GM18511 (cell line): ENCODE measurements at regions not wholly inside any gene's neighbourhood (a gene's known extent, or its start where the extent isn't known, plus 50 kb on each side); places are given as distances from the start of the nearest gene placed in this dataset.

Source experiments
- ATAC-seq: cut with Tn5 transposase; IDR thresholded peaks from one replicate; pipeline ENCODE4 v1.9.1; 2021; ENCODE audit warnings: mild to moderate bottlenecking, moderate library complexity; ENCODE audit not compliant: unreplicated experiment

DNA sequence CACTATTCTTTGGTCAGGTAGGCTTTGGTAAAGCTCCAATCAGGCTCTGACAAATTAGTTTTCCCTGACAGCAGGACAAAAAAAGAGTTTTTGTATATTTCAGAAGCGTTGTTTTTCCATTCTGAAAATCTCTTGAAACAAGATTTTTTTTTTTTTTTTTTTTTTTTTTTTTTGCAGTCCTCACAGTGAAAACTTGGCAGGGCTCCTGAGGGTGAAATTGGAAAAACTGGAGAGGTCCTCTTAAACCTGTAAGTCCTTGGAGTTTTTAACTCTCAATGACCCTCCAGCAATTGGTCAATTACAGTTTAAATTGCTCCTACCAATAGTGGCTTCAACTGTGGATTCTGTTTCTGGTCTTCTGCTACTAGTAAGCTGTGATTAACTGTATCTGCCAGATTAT lies 244.5 kb upstream of the PKDCC start:
- no peak for ATAC-seq

DNA sequence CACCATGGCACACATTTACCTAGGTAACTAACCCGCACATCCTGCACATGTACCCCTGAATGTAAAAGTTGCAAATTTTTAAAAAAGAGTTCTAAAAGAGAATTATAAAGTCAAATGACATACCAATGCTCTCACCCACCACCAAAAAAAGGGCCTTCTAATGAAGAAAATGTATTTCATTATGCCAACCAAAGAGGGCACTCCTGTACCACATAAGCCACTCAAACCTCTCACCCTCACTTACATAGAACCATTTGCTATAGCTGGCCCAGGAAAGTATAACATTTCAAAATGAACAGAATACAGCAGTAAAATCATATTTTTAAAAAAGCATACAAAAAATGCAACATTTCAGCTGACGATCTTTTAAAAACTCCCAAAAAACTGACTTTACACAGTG lies 241.5 kb upstream of the PKDCC start:
- ATAC-seq: no peak

DNA sequence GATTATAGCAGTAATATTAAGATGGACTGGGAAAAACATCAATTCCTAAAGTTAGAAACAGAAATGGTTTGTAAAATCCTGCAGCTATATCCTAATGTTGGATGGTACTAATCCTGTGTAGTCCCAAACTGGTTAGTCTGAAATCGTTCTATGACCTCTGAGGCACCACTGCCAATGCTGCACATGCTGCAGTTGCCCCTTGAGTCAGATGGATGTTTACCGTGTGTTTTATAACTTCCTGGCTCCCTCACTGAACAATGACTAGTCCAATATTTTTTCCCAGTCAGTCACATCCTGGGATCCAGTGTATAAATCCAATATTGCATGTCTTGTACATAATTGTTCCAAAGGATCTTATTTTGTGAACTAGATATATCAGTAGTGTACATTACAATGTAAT lies 226.7 kb upstream of the PKDCC start:
- no peak for ATAC-seq

DNA sequence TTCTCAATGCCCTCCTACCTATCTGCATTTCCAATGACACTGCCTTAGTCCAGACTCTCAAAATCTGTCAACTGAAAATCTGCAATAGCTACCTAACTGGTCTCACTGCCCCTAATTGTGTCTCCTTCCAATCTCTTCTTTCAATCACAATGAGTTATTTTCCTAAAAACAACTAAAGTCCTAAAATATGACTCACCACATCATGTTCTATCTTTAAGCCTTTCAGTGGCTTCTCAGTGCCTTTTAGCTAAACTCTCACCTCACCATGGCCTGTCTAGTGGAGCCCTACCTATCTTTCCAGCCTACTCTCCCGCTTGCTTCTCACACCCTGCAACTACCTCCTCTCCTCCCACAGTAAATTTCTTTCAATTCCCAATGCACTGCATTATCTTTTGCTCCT lies 220.9 kb upstream of the PKDCC start:
- ATAC-seq: no peak

DNA sequence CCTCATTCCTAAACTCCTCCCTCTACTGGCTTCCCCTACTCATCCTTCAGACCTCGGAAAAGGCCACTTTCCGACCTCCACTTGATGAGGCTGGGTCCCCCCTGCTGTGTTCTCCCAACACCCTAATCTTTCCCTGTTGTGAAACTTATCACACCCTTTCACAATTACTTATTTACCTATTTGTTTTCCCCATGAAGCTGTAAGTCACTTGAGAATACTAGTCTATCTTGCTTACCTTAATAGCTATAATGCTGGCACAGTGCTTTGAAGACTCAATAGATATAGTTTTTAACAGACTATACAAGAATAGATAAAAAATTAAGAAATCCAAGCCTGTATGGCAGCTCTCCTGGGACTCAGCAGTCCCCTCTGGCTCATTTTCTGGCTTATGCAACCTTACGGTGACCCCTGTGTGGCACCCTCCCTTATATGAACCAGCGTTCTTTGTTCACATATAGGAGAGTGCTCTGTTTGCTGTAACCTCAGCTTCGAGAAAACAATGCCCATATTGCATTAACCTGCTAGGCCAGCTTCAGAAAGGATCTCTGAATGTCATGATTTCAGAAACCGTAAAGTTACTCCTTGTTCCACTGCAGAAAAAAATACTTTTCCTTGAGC lies 220.4 kb upstream of the PKDCC start:
- ATAC-seq: no peak

DNA sequence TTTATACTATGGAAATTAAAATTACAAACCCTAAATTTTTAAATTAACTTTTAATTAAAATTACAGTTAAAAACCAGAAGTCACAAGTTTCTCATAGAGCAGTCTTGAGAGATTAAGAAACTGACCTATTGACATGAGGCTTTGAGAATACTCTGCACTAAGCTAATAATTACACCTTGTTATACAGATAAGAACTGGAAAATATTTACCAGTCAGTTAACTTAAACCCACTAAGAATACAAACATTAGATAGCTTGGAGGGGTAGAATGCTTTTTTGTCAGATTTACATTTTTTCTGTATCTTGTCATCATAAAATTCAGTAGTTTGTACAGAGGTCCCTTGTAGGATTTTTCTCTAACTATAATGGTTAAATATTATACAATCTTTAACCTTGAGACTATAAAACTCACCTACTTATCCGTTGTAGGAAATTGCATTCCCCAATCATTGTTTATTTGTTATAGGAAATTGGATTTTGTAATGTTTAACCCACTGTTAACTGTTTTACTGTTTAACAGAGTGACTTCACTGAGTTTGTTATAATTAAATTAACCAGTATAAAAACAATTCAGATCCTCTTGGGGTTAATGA lies 219.7 kb upstream of the PKDCC start:
- ATAC-seq: no peak

DNA sequence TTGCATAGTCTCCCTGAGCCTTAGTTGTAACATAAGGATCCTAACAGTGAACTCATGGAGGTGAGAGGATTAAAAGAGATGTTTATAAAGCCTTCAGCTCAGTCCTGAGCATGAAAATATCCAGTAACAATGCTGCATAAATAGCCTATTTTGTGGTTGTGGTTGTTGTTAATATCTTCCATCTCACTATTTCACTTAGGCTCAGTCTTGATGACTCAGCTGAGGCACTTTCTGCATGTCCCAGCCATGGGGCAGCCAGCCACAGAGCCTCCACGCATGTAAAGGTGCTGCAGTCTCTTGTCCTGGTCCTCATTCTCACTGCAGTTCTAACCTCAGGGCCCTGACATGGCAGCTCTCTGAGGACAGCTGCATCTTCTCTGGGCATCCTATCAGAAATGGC lies 218.8 kb upstream of the PKDCC start:
- ATAC-seq: no peak

DNA sequence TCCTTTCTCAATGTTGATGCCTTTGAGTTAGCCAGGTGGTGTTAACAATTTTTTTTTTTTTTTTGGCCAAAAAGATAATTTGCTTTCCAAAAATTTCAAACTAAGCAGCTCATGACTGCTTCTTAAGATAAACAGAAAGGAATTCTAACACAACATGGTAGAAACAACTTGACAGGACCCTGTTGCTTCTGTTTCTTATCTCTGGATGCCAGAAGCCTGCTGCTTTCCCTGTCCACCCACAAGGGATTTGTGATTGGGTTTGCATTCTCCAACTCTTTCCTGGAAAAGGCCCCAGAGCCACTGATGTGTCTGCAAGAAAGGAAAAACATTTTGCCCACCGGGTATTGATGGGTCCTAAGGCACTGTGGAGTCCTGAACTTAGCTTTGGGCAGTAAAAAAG lies 217.2 kb upstream of the PKDCC start:
- ATAC-seq: no peak

DNA sequence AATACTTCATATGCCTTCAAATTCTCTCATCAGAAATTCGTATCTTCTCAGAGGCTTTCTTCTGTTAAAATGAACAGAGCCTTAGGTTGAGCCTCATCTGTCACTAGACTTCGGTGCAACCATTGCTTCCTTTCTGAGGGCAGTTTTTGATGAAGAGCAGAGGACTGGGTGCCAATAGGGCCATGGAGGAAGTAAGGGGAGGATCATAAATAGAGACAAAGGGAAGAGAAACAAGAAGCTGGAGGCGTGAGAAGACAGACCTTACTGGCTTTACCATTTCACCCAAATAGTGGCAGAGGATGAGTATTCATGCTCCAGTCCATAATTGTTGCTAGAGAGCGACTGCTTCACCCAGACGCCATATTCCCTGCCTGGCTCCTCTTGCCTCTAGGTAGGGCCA lies 215.6 kb upstream of the PKDCC start:
- no peak for ATAC-seq

DNA sequence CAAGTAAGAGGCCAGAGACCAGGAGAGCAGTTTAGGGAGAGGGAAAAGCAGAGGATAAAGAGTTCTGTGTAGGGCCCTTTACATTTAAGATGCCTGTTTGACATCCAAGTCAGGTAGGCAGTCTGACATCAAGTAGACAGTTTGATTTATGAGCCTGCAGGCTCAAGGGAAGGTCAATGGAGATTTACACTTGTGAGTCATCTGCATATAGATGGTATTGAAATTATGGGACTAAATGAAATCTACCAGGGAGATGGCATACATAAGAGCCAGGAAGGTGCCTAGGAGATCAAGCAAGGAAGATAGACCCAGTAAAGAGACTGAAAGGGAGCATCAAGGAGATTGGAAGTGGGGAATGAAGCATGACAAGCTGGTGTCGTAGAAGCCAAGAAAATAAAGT lies 212.4 kb upstream of the PKDCC start:
- no peak for ATAC-seq

DNA sequence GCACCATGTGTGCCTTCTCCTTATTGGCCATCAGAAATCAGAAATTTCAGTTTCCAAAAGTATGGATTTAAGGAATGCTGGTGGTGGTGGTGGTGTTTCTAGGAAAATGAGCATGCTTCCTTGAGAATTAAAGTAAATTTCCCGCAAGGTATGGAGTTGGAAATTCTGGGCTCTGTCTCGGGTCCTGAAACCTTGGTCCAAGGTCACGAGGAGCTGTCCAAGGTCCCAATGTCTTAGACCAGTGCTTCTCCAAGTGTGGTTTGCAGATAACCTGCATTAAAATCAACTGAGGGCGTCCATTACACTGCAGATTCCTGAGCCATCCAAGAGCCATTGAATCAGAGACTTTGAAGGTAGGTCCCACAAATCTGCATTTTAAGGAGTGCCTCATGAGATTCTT lies 210.9 kb upstream of the PKDCC start:
- ATAC-seq: no peak

DNA sequence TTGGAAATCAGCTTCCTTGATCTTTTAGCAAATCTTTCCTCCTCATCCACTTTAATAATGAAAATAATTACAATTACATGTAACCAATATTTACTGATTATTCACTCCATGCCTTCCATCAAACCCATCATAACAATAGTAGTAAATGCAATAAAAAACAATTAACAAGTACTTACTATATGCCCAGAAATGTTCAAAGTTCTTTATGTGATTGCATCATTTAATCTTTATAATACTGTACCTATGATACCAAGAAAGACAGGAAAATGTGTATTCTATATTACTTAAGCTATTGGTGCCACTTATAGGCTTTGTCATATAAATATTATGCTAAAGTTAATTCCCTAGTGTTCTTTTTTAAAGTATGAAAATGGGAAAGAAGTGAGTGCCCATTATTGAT lies 210.2 kb upstream of the PKDCC start:
- no peak for ATAC-seq

DNA sequence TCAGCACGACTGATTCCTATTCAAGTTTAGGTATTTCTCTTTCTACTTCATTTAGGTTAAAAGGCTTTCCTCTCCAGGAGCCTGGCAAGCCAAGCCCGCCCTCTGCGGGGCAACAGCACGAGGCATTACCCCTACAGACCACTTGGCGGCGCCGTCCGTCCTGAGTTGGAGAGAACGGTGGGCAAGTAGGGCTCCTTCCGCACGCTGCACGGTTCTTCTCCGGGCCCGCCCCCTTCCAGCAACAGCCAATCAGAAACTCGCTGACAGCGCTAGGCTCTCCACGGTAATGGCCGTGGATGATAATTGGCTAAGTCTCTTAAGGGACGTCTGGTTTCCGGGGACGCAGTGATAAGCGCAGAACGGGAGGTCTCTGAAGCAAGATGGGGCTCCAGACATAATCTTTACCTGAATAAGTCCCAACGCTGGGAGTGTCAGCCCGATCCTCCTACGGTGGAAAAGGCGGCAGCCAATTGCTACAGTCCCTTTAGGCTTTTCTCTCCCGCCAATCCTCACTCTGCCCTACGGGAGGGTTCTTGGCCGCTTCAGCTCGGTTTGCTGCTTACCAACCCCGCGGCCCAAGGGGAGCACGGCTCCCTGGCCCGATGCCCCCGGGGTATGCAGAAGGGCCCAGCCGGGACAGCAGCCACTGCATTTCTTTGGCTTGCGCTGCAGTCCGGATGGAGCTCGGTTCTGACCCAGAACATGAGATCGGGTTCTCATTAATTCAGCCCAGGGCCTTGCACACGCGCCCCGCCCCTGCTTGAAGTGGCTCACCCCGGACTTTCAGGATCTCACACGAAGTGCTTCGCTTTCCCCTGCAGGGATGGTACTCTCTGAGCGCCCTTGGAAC lies 206.9 kb upstream of the PKDCC start:
- peak; percentile 100 for ATAC-seq

DNA sequence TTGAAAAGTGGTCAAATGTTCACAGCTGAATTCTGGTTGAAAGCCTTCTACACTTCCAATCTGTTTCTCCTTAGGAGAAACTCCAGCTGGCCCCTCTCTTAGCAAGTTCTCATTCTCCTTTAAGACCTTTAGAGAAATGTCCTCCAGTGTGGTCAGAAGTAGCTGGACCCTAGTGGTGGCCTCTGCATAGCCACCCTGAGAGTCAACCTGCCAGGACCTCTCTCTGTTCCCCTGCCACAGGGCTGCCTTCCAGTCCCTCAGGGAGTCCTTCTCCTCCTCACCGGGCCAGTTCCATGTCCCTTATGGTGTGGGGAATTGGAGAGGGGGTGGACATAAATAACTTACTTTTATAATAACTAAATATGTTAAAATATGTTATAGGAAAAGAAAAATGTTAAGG lies 200.9 kb upstream of the PKDCC start:
- ATAC-seq: no peak

DNA sequence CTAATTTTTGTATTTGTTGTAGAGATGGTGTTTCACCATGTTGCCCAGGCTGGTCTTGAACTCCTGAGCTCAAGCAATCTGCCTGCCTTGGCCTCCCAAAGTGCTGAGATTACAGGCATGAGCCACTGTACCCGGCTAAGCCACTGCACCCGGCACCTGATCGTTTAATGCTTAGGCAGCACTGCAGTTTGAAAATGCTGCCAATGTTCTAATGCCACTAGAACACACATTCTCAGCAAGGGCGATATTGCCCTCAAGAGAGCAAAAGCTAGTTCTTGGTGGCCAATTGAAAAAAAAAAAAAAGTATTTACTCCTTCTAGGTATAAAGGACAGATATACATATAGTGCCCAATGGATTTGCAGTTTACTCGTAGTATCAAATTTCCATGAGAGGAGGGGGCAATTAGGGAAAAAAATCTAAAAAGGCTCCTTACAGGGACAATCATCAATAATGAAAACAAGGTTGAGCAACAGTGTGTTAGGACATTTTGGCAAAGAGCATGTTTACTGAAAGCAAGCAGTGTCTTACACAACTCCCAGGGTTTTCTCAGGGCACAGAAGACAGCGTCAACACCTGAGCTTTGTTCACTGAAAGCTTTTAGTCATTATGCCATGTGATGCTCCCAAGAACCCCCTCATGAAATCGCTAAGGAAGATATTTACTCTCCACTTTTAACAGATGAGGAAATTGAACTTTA lies 199.9 kb upstream of the PKDCC start:
- ATAC-seq: no peak

DNA sequence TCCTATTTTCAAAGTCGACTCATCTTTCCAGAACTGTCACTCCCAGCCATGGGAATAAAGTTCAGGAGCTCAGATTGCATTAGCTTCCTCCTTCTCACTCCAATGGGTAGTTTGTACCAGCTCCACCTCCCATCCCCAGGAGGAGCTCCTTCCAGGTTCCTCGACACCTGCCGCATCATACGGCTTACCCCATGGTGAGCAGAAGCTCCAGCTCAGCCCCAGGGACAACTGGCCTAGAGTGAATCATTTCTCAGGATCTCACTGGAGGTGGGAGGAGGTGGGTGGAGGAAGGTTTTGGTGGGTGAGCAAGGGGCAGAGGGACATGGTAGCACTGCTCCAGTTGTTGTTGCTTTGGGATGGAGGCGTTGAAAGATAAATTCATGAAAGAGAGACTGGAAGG lies 196.3 kb upstream of the PKDCC start:
- no peak for ATAC-seq

DNA sequence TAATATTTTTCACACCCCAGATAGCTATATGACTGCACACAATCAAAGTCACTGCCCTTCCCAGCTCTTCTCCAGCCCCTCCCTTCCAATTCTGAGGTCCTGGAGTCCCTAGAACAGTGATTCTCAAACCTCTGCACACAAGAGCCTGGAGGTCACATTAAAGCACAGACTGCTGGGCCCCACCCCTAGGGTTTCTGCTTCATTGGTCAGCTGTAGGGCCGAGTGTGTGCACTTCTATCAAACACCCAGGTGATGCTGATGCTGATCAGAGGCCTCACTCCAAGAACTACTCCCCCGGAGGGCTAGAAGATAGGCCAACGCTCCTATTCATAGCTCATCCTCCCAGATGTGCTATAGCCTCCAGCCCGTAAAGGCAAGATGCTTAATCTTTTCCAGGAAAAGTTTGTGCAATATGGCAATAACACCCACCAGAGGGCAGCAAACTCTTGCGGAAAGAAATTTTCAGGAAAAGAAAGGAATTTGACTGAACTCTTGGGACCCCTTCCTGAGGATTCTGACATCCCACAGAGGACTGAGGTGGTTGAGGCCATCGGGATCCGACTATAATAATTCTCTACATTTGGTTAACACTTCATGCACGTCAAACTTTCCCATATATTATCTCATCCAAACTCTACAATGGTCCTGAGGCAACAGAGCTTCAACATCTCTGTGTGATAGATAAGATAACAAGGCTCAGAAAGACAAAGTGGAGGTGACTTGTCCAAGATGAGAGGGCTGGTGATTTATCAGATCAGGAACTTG lies 194.2 kb upstream of the PKDCC start:
- no peak for ATAC-seq

DNA sequence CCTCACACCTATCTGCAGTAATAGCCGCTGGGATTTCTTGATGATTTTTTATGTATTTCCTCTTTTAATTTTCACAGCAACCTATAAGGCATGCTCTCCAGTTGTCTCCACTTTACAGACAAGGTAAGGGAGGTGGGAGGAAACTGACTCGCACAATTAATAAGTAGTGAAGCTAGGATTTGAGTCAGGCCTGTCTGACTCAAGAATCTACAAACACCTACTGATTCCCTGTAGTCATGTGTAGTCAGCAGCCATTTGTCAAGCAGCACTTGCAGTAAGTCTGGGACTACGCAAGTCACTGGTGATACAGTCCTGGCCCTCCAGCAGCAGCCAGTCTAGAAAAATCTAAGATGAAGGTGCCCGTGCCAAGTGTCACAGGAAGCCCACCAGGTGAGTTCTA lies 193.6 kb upstream of the PKDCC start:
- no peak for ATAC-seq

DNA sequence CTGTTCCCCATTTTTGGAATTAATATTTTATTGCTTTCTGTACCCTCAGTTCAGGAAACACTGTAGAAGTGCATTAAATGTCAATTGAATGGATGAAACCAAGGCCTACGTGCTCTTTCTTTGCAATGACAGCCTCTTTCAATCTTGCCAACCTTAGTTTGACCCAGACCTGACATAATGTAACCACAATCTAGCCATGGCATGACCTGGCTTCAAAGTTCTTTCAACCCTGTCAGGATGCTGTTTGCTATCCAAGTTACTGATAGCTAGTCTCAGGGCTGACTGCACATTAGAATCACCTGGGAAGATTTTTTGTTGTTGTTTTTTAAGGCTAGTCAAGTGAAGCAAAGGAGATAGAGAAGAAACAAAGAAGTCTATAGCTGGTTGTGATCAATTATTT lies 190.9 kb upstream of the PKDCC start:
- ATAC-seq: no peak

DNA sequence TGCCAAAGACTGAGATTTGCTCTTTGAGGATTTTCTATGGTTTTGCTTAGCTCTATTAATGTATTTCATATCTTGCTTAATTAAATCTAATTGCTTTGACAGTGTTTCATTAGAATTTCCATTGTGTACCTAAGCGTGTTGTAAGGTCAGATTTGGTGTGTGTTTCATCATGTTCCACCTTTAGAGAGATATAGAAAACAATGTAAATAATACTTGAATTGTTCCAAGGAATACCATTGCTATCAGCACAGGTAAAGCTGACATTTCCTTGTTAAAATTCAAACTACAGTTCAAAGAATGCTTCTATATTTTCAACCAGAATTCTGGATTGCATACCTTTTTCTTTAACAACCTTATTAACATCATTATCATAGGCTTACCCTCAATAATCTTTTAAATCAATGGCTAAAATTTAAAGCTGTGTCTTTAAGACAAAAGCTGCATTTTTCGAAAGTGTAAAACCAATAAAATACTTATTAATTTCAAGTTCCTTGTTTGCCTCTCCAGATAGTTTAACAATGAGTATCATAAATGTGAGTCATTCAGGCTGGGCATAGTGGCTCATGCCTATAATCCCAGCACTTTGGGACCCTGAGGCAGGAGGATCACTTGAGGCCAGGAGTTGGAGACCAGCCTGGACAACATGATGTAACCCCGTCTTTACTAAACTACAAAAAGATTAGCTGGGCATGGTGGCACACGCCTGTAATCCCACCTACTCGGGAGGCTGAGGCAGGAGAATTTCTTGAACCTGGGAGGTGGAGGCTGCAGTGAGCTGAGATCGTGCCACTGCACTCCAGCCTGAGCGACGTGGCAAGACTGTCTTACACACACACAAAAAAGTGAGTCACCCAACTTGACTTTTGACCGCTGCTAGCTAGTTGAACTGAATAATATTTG lies 188.0 kb upstream of the PKDCC start:
- ATAC-seq: no peak
